ENCODE measurements at regions not wholly inside any gene's neighbourhood (a gene's known extent, or its start where the extent isn't known, plus 50 kb on each side); places are given as distances from the start of the nearest gene placed in this dataset.

DNA sequence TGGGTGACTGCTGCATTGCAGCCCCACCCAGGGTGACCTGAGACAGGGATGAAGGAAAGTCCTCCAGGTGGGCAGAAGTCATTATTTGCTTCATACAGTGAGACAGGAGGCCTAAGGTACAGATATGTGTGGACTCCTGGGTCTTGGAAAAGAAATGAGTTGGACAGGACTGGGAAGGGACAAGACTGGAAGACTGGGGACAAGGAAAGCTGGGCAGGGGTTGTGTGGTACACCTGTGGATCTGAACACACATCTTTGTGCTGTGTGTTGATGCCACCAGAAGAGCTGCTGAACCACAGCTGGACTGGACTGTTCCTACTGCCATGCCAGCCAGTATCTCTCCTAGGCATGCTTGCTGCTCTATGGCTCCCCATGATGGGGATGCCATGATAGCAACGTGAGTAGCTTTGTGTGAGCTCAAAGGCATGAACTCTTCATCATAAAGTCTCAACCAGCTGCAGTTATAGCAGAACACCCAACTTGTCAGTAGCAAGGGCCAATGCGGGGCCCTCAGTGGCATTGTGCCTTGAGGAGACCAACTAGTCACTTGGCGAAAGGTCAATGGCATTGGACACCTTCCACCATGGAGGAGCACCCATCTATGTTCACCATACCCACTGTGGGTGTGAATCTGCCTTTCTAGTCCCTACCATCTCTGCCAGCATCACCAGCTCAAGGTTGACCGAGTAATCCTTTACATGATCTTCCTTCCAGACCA, 76.0 kb upstream of the GRB10 start:
- Histone ChIP-seq H3K4me1 (no peaks in the 10 kb centered on the region), H3K9me3 (no peaks in the 10 kb centered on the region), H3K27me3 (no peaks in the 10 kb centered on the region), H3K27ac (no peak overlapping the region), H3K4me3 (no peak overlapping the region), H3K36me3 (no peaks in the 10 kb centered on the region)
- no peak for ATAC-seq
- no peak for DNase-seq
- TF ChIP-seq, protein P1, sequence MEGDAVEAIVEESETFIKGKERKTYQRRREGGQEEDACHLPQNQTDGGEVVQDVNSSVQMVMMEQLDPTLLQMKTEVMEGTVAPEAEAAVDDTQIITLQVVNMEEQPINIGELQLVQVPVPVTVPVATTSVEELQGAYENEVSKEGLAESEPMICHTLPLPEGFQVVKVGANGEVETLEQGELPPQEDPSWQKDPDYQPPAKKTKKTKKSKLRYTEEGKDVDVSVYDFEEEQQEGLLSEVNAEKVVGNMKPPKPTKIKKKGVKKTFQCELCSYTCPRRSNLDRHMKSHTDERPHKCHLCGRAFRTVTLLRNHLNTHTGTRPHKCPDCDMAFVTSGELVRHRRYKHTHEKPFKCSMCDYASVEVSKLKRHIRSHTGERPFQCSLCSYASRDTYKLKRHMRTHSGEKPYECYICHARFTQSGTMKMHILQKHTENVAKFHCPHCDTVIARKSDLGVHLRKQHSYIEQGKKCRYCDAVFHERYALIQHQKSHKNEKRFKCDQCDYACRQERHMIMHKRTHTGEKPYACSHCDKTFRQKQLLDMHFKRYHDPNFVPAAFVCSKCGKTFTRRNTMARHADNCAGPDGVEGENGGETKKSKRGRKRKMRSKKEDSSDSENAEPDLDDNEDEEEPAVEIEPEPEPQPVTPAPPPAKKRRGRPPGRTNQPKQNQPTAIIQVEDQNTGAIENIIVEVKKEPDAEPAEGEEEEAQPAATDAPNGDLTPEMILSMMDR (IDR thresholded peaks at IDR 0.05): no peak
- intact Hi-C loops (cut with DNase I): no loop called here

DNA sequence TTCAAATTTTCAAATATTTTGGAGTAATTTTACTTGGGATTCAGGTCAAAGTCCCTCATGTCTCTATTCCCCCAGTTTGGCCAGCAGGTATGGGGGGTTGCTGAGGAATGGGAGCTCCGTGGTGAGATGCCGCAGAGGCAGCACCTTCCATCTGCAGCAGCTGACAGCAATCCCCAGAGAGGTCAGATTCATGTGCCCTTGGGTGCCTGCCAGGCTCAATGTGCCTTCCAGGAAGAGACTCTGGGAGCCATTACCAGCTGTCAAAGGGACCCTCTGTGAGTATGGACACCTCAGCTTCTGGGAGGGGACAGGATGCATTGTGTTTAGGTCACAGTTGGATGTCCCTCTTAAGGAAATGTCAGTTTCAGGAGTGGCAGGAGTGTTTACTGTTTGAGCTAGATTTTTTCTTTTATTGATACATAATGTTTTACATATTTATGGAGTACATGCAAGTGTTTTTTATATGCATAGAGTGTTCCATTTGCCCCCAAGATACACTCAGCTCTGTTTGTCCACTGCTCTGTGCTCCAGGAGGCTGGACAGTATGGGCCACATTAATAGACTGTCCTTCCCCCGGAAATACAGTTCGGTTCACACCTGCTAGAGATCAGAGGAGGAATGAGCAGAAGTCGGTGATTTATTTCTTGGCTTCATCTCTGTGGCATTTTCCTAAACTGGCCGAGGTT, 75.3 kb upstream of the GRB10 start:
- Histone ChIP-seq H3K4me1 (no peaks in the 10 kb centered on the region), H3K36me3 (no peaks in the 10 kb centered on the region), H3K27me3 (no peaks in the 10 kb centered on the region), H3K4me3 (no peak overlapping the region), H3K9me3 (no peaks in the 10 kb centered on the region), H3K27ac (no peak overlapping the region)
- TF ChIP-seq, protein P1 (IDR thresholded peaks at IDR 0.05): no peak
- intact Hi-C loops (cut with DNase I): no loop called here
- no peak for ATAC-seq
- DNase-seq: no peak

DNA sequence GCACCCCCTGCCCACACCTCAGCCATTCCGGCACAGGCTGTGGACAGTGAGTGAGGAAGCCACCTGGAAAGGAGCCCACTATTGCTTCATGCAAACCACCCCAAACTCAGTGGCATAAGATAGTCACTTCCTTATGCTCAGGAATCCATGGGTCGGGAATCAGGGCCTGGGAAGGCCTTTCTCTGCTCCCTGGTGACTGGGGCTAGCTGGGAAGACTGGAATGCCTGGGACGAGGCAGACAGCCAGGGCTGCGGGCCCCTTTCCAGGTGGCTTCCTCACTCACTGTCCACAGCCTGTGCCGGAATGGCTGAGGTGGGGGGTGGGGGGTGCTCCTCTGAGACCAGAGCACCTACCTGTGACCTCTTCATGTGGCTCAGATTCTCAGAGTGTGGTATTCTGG, 74.1 kb upstream of the GRB10 start:
- Histone ChIP-seq H3K27ac (no peak overlapping the region), H3K27me3 (no peaks in the 10 kb centered on the region), H3K36me3 (no peaks in the 10 kb centered on the region), H3K9me3 (no peaks in the 10 kb centered on the region), H3K4me3 (no peak overlapping the region), H3K4me1 (no peaks in the 10 kb centered on the region)
- ATAC-seq (no peak), DNase-seq (no peak)
- TF ChIP-seq, protein P1 (IDR thresholded peaks at IDR 0.05): no peak
- intact Hi-C loops (cut with DNase I): no loop called here

DNA sequence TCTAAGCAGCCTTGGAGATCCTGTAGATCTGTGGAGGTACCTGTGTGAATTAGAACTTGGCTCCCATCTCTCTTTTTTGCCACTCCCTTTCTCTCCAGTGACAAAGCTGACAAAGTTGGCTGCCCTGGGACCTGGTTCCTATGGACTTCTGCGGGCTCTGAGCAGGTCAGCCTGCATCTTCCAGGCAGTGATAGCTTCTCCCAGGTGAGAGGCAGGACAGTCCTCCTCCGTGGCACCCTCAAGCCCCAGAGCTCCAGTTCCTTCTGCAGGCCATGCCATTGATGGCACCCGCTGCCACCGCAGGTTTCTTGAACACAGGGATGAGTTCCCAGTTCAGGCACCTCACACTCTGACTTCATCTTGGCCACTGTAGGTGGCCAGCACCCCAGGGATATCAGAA, 73.5 kb upstream of the GRB10 start:
- no peak overlapping the region for H3K27ac ChIP-seq
- no peak for DNase-seq
- no peaks in the 10 kb centered on the region for H3K36me3 ChIP-seq
- H3K9me3 ChIP-seq: no peaks in the 10 kb centered on the region
- no peak for ATAC-seq
- no peaks in the 10 kb centered on the region for H3K4me1 ChIP-seq
- H3K4me3 ChIP-seq: no peak overlapping the region
- intact Hi-C loops (cut with DNase I): no loop called here
- TF ChIP-seq, protein P1 (IDR thresholded peaks at IDR 0.05): no peak
- H3K27me3 ChIP-seq: no peaks in the 10 kb centered on the region

DNA sequence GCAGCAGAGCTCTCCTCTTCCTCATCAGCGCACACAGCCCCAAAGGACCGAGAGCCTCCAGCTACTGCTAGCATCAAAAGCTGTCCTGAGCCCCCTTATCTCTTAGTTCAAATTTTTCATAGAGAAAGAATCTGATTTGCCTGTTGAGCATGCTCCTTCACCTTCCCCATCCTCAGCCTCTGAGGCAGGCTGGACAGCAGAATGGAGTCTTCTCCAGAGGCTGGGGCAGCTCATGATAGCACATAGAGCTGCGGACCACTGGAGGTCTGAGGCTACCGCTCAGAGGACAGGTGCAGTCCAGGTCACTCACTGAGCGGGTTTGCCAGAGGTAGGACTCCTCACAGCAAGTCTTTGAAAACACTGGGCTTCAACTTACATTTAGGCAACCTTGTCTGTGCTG, 72.8 kb upstream of the GRB10 start:
- Histone ChIP-seq H3K27me3 (no peaks in the 10 kb centered on the region), H3K4me3 (no peak overlapping the region), H3K27ac (no peak overlapping the region), H3K36me3 (no peaks in the 10 kb centered on the region), H3K9me3 (no peaks in the 10 kb centered on the region), H3K4me1 (no peaks in the 10 kb centered on the region)
- TF ChIP-seq, protein P1 (IDR thresholded peaks at IDR 0.05): no peak
- ATAC-seq (no peak), DNase-seq (no peak)
- intact Hi-C loops (cut with DNase I): no loop called here

Measured in upper lobe of right lung (tissue), 1 donor.